ENCODE measurements at regions not wholly inside any gene's neighbourhood (a gene's known extent, or its start where the extent isn't known, plus 50 kb on each side); places are given as distances from the start of the nearest gene placed in this dataset.

DNA sequence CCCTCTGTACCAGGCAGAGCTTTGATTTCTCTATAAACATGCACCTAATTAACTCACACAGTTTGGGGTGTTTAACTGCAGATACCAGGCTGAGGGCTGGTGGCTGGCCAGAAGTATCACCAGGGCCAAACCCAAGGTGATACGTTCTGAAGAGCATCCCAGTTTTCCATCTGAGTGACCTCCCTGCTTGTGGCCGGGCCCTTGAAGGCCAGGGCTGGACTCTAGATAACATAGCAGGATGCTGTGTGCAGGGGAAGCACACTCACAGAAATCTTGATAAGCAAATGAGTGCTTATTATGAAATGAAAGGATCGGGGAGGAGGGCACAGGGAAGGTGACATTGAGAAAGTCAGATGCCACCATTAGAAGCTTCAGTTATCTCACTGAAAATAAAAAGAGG lies 582.4 kb downstream of the BRINP1 start:
- DNase-seq (ENCODE audit: low read depth in 2 of 3, low spot score in 2 of 3) = no peak

DNA sequence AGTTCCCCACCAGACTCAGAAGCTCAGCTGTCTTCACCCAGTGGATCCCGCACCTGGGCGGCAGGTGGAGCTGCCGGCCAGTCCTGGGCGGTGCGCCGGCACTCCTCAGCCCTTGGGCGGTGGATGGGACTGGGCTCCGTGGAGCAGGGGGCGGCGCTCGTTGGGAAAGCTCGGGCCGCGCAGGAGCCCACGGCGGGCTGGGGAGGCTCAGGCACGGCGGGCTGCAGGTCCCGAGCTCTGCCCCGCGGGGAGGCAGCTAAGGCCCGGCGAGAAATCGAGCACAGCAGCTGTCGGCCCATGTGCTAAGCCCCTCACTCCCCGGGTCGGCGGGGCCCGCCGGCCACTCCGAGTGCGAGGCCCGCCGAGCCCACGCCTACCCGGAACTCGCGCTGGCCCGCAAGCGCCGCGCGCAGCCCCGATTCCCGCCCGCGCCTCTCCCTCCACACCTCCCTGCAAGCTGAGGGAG lies 560.0 kb downstream of the BRINP1 start:
- no peak for DNase-seq (ENCODE audit: low read depth in 2 of 3, low spot score in 2 of 3)

DNA sequence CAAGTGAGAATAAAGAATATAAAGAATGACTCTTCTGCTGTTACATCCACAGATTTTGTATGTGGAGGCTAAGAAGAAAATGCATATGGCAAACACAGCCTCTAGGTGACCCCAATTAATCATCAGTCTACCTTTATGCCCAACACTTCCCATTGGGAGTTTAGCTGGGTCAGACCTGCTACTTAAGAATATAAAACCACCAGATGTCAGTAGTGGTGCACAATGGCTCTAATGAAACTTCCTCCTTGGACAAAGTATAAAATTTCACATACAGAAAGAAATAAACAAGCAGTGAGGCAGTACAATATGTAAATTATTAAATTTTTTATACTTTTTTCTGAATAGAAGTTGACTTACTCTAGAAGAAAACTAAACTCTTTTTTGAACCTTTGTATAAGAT lies 539.9 kb downstream of the BRINP1 start:
- DNase-seq (ENCODE audit: low read depth in 2 of 3, low spot score in 2 of 3) = no peak

DNA sequence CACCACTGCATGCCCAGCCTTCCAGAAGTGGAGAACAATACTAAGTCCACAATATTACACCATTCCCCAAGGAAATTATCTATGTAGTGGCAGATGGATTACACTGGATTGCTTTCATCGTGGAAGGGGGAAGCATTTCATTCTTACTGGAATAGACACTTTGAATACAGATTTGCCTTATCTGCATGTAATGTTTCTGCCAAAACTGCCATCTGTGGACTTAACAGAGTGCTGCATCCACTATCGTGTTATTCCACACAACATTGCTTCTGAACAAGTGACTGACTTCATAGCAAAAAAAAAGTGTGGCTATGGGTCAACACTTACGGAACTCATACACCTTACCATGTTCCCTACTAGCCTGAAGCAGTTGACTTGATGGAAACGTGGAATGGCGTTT lies 536.9 kb downstream of the BRINP1 start:
- no peak for DNase-seq (ENCODE audit: low read depth in 2 of 3, low spot score in 2 of 3)

DNA sequence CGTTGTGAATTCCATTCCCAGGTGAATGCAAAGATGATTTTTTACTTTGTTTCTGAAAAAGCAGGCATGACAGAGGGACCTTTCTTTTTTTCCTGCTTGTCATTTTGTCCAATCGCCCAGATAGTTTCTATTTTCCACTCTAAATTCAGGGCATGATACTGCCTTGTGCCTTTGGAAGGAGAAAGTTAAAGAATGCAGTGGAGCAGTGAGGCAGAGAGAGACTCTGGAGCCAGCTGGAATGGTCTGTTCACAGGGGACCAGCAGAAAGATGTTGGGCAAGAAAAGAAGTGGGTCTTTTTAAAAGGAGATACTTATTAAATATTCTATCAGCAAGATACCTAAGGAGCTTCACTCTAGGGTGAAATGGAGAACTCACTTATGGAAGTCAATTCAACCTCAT lies 532.3 kb downstream of the BRINP1 start:
- DNase-seq (ENCODE audit: low read depth in 2 of 3, low spot score in 2 of 3) = no peak

DNA sequence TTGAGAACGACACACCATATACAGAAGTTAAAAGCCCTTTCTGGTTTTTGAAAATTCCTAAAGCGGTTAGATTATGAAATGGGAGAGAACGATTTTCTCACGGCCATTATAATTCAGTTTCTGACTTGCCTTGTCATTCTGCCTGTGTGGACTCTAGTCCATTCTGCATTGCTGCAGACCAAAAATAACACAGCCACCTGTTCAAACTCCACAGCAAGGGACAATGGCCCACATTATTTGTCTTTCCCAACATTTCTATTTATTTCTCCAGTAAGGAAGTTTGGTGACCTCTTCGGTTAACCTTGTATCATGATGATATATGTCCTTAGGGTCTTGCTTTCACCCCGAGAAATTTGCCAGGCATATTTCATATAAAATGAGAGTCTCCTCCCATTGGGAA lies 497.7 kb downstream of the BRINP1 start:
- DNase-seq (ENCODE audit: low read depth in 2 of 3, low spot score in 2 of 3) = no peak

DNA sequence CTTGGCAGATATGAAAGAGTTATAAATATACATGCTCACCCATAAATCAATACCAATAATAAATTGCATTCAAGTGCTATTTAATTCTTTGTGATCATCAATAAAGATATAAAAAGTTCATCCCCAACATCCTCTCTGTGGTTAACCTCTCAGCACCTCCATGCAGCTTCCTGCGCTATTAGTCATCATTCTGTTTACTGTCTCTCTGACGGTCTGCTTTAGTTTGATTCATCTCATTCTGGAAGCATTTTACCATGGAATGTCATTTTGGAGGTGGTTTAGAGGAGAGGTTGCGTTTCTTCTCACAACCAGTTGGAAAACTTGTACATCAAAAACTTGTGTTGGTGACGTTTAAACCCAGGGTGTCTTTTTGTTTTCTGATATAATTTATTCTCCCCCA lies 486.6 kb downstream of the BRINP1 start:
- no peak for DNase-seq (ENCODE audit: low read depth in 2 of 3, low spot score in 2 of 3)

DNA sequence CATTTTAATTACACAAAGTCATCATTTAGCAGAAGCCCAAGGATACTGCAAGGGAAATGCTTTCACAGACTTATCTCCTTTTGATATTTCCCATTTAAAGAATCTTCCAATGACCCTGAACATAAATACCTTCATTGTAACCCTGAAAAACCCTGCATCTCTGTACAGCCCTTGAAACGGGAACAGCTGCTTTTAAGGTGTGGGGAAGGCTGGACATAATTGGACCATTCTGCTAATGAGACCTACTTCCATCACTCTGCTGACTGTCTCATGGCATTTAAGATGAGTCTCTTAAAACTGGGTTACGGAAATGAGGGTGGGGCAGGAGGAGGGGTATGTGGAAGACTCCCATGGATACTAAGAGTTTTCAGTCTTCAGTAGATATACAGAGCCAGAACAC lies 485.8 kb downstream of the BRINP1 start:
- no peak for DNase-seq (ENCODE audit: low read depth in 2 of 3, low spot score in 2 of 3)

DNA sequence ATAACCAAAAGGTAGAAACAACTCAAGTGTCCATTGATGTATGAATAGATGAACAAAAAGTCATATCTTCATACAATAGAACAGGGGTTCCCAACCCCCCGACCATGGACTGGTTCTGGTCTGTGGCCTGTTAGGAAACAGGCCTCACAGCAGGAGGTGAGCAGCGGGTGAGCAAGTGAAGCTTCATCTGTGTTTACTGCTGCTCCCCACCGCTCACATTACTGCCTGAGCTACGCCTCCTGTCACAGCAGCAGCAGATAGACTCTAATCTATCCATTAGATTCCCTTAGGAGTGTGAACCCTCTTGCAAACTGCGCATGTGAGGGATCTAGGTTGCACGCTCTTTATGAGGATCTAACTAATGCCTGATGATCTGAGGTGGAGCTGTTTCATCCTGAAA lies 478.0 kb downstream of the BRINP1 start:
- DNase-seq (ENCODE audit: low read depth in 2 of 3, low spot score in 2 of 3) = no peak

DNA sequence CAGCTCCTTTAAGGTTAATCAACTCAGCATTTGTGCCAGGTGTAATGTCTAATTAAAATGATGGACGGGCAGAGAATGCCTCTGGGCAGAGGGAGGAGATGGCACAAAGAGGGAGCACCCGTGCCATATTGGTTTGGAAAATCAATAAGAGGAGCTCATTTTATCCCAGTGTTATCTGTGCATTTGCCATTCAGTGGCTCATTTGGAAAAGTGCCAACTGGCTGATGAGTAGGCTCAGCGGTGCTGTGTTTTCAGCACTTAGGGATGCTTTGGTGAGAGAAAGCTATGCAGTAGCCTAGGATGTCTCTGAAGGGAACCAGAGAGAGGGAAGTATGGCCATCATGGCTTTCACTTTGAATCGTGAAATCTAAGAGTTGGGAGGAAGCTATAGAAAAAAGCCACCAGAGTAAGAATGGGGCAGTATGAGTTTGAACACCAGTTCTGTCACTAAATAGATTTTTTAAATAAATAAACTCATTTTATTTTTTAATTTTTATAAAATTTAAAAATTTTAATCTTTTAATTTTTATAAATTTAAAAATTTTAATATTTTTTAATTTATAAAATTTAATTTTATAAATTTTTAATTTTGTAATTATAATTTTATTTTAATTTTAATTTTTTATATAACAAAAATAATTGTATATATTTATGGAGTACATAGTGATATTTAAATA lies 472.8 kb downstream of the BRINP1 start:
- DNase-seq (ENCODE audit: low read depth in 2 of 3, low spot score in 2 of 3) = no peak

DNA sequence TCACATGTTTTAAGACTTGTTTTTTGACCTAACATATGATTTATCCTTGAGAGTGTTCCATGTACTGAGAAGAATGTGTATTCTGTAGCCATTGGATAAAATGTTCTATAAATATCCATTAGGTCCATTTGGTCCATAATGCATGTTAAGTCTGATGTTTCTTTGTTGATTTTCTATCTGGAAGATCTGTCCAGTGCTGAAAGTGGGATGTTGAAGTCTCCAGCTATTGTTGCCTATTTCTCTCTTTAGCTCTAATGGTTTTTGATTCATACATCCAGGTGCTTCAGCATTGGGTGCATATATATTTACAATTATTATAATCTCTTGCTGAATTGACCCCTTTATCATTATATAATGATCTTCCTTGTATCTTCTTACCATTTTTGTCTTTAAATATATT lies 451.1 kb downstream of the BRINP1 start:
- DNase-seq (ENCODE audit: low read depth in 2 of 3, low spot score in 2 of 3) = no peak

DNA sequence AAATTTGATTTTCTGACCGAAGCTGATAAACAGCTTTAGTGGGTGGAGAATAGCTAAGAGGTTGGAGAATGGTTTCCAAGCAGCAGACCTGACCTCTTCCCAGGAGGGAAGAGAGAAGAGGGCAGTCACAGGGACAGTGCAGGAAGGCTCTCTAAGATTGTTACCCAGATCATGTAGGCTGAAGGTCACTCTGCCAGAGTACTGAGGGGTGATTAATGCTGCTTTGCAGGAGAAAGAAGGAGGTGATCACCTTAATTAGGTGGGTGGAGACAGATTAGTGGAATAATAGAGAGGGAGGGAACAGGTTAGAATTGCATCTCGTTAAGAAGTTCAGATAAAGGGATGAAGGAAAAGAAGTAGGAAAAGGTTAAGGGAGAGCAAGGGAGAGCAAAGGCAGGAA lies 440.5 kb downstream of the BRINP1 start:
- DNase-seq (ENCODE audit: low read depth in 2 of 3, low spot score in 2 of 3) = no peak

DNA sequence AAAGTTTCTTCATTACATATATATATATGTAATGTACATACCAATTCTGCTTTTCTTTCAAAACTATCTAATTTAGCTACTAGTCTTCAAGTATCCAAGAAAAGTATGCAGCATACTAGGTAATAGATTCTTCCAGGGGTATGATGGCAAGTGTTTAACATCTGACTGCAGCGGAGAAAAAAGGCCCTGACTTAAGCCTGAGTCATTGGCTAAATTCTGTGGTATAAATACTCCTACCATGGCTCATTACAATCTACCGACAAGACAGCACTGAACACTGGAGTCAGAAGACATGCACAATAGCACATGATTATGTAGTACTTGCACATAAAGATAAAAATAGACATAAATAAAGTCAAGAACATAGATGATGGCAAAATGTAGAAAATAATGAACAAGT lies 439.9 kb downstream of the BRINP1 start:
- DNase-seq (ENCODE audit: low read depth in 2 of 3, low spot score in 2 of 3) = no peak

DNA sequence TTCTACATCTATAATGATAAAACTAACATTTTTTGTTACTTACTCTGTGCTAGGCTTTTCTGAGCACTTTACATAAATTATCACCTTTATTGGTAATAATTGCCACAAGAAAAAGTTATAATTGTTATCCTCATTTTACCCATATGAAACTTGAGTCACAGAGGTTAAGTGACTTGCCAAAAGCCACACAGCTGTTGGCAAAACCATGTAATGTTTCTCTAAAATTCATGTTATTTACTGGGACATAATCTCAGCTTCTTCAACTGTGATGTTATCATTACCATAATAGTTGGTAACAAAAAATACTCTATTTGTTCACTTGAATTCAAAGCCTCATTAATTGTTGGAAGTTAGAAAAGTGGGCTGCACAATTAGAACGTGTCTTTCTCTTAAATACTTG lies 437.3 kb downstream of the BRINP1 start:
- DNase-seq (ENCODE audit: low read depth in 2 of 3, low spot score in 2 of 3) = no peak

DNA sequence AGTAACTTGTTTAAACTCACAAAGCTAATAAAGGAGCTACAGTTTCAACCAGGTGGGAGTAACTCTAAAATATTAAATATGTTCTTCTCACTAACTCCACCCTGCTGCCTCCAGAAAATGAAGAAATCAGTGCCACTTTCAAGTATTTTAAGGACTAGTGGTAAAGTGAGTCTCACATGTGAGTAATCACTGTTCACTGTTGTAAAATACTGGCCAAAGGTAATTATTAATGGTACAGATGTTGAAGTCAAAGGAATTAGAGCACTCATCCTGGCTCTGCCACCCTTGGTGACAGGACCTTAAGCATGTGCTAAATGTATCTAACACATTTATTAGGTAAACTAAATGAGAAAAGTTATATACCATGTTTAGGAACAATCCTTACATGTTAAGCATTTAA lies 430.7 kb downstream of the BRINP1 start:
- no peak for DNase-seq (ENCODE audit: low read depth in 2 of 3, low spot score in 2 of 3)

DNA sequence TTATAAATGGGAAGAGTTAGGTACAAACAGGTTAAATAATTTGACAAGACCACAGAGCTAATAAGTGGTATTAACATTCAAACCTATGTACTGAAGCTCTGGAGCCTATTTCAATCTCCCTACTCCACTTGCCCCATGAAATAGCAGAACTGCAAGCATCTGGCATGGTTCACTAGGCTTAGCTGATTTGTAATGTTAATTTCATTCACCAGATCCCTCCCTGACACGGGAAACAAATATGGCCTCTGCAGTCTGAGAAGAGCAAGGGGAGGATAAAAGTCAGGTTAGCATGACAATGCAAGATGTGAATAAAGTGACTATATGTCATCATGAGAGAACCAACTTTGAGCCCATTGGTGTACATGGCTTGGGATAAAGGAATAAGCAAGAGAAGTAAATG lies 428.8 kb downstream of the BRINP1 start:
- DNase-seq (ENCODE audit: low read depth in 2 of 3, low spot score in 2 of 3) = no peak

DNA sequence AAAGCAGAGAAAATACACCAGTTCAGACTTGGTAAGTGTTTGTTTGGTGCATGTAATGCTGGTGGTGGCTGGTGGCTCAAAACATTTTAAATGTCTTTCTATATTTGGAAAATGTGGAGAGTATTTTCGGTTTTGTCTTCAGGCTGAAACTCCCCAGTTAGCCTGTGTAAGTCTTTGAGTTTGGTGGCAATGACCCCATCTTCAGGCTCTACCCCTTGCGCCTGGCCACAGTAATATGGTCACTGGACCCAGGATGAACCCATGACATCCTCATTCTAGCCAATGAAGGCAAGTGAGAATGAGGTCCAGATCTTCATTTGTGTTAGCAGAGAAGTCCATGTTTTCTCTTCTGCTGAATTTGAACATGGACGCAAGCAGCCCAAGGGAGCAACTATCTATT lies 422.6 kb downstream of the BRINP1 start:
- no peak for DNase-seq (ENCODE audit: low read depth in 2 of 3, low spot score in 2 of 3)

DNA sequence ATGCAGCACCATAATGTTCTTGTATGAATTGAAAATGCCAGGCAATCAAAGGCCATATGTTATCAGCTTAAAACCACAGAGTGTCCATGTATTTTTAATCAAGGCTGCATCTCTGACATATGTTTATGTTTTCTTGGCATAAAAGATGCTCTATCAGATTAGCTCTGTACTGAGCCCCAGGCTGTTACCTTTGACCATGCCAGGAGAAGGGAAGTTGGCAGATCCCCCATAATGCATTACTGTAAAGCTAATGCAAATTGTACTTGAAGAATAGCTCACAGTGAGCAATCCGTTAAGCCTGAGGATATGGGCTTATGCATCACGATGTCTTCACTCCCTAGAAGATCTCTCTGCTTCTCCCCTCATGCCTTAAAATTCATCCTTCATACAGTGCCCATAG lies 414.4 kb downstream of the BRINP1 start:
- no peak for DNase-seq (ENCODE audit: low read depth in 2 of 3, low spot score in 2 of 3)

DNA sequence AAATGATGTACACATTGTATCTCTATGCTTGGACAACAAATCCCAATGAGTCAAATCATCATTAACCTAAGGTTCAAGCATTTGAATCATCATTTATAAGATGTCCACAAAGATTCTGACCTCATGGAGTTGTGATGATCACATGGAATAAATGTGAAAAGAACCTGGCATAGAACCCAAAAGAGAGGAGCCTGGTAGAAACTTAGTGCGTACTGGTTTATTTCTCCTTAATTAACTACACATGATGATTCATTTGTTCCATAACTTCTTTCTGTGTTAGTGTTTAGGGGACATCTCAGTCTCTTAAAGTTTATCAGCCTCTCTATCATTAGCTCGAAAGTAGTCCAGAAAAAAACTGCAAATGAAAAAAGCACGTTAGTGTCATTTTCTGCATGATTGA lies 411.6 kb downstream of the BRINP1 start:
- DNase-seq (ENCODE audit: low read depth in 2 of 3, low spot score in 2 of 3) = no peak

DNA sequence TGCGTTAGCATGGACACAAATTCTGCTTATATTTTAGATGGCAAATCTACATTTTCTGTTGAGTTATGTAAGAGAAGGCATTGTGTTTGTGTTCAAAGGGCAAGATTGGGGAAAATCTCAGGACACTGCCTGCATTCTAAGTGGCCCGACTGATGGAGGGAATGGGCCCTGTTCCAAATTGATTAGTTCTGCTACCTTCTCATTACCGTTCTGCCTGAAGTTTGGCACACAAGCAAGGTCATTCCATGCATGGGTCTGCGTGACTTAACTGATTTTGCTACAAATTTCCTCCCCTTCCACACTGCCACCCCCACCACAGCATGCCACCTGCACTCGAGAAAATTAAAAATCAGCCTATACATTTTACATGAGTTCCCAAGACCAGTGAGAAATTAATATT lies 409.9 kb downstream of the BRINP1 start:
- no peak for DNase-seq (ENCODE audit: low read depth in 2 of 3, low spot score in 2 of 3)

DNA sequence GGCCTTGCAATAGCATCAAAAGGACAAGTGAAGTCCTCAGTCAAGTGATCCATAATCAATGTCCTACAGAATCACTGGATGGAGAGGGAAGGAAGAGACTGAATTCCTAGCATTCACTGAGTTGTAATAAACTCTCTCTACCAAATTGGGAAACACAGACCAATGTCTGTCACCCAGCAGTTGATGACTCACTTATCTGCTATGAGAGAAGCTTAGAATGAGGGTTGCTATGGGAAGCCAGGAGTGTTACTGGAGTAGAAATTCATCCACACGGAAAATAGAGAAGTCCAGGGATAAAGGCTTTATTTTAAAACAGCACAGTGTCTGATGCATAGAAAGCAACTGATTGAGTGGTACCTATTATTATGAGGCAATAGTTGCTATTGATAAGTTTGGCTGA lies 407.4 kb downstream of the BRINP1 start:
- DNase-seq (ENCODE audit: low read depth in 2 of 3, low spot score in 2 of 3) = no peak

DNA sequence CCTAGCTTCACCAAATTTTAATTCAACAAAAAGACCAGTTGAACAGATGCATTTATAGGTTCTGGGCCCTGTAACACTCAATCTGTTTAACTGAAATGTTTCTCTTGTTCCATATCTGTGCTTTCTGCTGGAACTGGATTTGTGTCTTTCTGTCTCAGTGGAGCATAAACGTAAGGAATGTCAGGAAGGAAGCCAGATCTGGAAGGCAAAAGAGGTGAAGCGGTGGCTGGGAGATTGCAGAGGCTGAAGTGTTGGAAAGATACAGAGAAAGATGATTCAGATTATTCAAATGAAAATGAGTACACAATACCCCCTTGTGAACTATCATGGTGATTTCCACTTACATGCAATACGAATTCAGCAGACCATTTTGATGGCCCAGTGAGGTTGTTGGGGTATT lies 406.8 kb downstream of the BRINP1 start:
- DNase-seq (ENCODE audit: low read depth in 2 of 3, low spot score in 2 of 3) = no peak

DNA sequence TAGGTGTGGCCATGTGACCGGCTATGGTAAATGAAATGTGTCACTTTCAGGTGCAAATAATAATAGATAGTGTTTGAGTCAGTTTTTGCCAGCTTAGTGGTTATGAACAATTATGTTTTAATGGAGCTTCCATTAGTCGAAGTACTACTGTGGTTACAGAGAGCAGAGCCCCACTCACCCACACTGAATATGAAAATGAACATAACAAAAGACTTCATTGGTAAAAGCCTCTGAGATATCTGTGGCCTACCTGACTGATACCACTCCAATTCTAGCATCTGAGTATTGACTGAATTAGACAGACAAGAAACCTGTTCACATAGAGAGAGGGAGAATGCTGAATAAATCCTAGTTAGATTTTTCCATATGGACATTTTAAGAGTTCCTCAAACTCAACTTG lies 405.6 kb downstream of the BRINP1 start:
- no peak for DNase-seq (ENCODE audit: low read depth in 2 of 3, low spot score in 2 of 3)

Data from hematopoietic multipotent progenitor cell (in vitro differentiated cells).